ENCODE measurements at regions not wholly inside any gene's neighbourhood (a gene's known extent, or its start where the extent isn't known, plus 50 kb on each side); places are given as distances from the start of the nearest gene placed in this dataset.

GRCh38 chr12:90423965-90424364 is 531.0 kb downstream of the CCER1 start:
- TF ChIP-seq CTCF (IDR thresholded peaks at IDR 0.05; ENCODE audit: insufficient read depth, low read length, poor library complexity, severe bottlenecking) (no peak), EZH2phosphoT487 (conservative IDR thresholded peaks at IDR 0.05; ENCODE audit: low read length) (no peak)
